ENCODE measurements at regions not wholly inside any gene's neighbourhood (a gene's known extent, or its start where the extent isn't known, plus 50 kb on each side); places are given as distances from the start of the nearest gene placed in this dataset.
"Not testable (repeated sequence)": the region's sequence is repeated elsewhere in the genome, so short reads cannot be mapped to it uniquely, and the experiment has no call there.

DNA sequence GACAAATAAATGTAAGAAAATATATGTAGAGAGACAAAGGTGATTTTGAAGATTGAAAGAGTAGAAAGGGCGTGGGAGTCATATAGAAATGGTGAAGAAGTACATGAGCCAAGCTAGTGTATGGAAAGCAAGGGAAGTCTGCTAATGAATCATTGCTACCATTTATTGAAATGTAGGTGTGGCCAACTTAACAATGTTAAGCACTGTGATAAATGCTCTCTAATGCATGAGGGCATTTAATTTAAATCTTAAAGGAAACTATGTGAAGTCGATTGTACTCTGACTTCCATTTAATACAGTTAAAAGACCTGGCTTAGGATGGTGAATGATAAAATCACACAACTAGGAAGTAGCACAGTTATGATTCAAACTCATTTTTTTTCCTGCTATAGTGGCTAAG is 219.9 kb downstream of the CASP12 start (continued):
- TF ChIP-seq, protein P1, sequence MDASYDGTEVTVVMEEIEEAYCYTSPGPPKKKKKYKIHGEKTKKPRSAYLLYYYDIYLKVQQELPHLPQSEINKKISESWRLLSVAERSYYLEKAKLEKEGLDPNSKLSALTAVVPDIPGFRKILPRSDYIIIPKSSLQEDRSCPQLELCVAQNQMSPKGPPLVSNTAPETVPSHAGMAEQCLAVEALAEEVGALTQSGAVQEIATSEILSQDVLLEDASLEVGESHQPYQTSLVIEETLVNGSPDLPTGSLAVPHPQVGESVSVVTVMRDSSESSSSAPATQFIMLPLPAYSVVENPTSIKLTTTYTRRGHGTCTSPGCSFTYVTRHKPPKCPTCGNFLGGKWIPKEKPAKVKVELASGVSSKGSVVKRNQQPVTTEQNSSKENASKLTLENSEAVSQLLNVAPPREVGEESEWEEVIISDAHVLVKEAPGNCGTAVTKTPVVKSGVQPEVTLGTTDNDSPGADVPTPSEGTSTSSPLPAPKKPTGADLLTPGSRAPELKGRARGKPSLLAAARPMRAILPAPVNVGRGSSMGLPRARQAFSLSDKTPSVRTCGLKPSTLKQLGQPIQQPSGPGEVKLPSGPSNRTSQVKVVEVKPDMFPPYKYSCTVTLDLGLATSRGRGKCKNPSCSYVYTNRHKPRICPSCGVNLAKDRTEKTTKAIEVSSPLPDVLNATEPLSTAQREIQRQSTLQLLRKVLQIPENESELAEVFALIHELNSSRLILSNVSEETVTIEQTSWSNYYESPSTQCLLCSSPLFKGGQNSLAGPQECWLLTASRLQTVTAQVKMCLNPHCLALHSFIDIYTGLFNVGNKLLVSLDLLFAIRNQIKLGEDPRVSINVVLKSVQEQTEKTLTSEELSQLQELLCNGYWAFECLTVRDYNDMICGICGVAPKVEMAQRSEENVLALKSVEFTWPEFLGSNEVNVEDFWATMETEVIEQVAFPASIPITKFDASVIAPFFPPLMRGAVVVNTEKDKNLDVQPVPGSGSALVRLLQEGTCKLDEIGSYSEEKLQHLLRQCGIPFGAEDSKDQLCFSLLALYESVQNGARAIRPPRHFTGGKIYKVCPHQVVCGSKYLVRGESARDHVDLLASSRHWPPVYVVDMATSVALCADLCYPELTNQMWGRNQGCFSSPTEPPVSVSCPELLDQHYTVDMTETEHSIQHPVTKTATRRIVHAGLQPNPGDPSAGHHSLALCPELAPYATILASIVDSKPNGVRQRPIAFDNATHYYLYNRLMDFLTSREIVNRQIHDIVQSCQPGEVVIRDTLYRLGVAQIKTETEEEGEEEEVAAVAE (CRISPR knock-in tag; IDR thresholded peaks at IDR 0.05; ENCODE audit: borderline replicate concordance), result no peak
- TF ChIP-seq NKX3-1 (CRISPR knock-in tag; IDR thresholded peaks at IDR 0.05), result no peak
- no peak for TF ChIP-seq THYN1 (CRISPR knock-in tag; IDR thresholded peaks at IDR 0.05; ENCODE audit: borderline replicate concordance, low read depth)
- TF ChIP-seq, protein P2, sequence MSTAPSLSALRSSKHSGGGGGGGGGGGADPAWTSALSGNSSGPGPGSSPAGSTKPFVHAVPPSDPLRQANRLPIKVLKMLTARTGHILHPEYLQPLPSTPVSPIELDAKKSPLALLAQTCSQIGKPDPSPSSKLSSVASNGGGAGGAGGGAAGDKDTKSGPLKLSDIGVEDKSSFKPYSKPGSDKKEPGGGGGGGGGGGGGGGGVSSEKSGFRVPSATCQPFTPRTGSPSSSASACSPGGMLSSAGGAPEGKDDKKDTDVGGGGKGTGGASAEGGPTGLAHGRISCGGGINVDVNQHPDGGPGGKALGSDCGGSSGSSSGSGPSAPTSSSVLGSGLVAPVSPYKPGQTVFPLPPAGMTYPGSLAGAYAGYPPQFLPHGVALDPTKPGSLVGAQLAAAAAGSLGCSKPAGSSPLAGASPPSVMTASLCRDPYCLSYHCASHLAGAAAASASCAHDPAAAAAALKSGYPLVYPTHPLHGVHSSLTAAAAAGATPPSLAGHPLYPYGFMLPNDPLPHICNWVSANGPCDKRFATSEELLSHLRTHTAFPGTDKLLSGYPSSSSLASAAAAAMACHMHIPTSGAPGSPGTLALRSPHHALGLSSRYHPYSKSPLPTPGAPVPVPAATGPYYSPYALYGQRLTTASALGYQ (CRISPR knock-in tag; IDR thresholded peaks at IDR 0.05), result no peak

DNA sequence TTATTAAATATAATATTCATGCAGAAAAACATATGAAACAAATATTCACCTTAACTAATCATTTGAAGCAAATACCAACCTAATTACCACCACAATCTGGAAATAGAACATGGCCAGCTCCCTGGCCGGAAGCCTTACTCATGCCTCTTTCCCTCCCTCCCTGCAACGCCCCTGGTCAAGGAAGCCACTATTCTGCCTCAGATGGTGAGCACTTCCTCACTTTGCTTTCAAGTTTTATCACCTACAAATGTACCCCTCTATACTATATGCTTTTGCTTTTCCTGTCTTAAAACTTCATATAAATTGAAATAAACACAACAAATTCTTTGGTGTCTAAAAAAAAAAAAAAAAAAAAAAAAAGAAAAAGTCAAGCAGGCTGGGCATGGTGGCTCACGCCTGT is 221.2 kb downstream of the CASP12 start:
- H3K27ac ChIP-seq (ENCODE audit: extremely low read length, insufficient read depth, low read length); H3K27me3 ChIP-seq (ENCODE audit: control insufficient read depth in 1 of 2, insufficient read depth in 2 of 2, low read length in 2 of 2); H2AFZ ChIP-seq (ENCODE audit: low read length); H3K79me2 ChIP-seq (ENCODE audit: insufficient read depth, low read length); H3K4me2 ChIP-seq (ENCODE audit: low read depth, low read length); CTCF ChIA-PET (ENCODE audit: low intra/inter-chr PET ratio, low total read pairs); H3K9me3 ChIP-seq (ENCODE audit: low read length); H3K4me3 ChIP-seq (replicated peaks in 1 of 3; ENCODE audit: insufficient read depth in 1 of 3, low read depth in 2 of 3, low read length in 3 of 3); in situ Hi-C loops (cut with HindIII; ENCODE audit: extremely low pct_ligation_motif_present, low pct_unique_long_range_greater_than_20kb); BruUV-seq (replicated peaks); H3K36me3 ChIP-seq (replicated peaks in 1 of 2; ENCODE audit: control insufficient read depth in 1 of 2, insufficient read depth in 2 of 2, low read length in 2 of 2); H3K4me1 ChIP-seq (ENCODE audit: insufficient read depth, low read length); POLR2A ChIA-PET; DNase-seq (ENCODE audit: low spot score); FAIRE-seq; intact Hi-C loops (cut with micrococcal nuclease; ENCODE audit: unreplicated experiment); ATAC-seq; H3K9ac ChIP-seq (ENCODE audit: insufficient read depth, low read depth, low read length); H4K20me1 ChIP-seq (ENCODE audit: insufficient read depth, low read length): not testable (repeated sequence)
- 0% methylated on average over 1 of the region's 3 CpGs for WGBS (ENCODE audit: low lambda C conversion rate)
